ENCODE measurements at regions not wholly inside any gene's neighbourhood (a gene's known extent, or its start where the extent isn't known, plus 50 kb on each side); places are given as distances from the start of the nearest gene placed in this dataset.
"Not testable (repeated sequence)": the region's sequence is repeated elsewhere in the genome, so short reads cannot be mapped to it uniquely, and the experiment has no call there.

DNA sequence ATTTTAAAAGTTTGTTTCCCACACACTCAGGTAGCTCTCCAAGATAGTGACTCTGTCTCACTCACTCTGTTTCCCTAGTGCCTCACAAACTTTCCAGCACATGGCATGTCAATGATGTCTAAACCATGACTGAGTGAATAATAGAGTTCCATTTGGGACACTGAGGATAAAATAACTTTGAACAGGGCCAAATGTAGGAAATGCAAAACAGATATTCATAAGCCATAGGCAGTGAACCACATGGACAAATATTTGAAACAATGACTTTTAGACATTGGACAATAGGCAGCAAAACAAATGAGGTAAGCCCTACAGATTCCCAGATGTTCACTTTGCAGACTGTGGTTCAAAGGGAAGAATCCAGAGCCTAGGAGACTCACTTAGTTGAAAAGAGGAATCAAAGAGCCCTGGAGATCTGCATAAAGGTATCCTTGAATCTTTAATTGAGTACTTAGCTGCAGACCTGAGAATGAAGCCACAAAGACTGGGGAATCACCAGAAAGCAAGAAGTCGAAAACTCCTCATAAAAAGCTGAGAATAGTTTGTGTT lies 173.3 kb downstream of the FAM76B start:
- Histone ChIP-seq H3K27me3 (replicated peaks in 1 of 7) (no peaks in the 10 kb centered on the region), H3K4me1 (no peaks in the 10 kb centered on the region), H3K9me3 (peaks cover 0 to 23% (median 18%) of the 10 kb centered on the region in 8 donors), H3K4me3 (no peak overlapping the region), H3K36me3 (no peaks in the 10 kb centered on the region), H3K27ac (no peak overlapping the region)
- DNase-seq, result no peak
- no peak for TF ChIP-seq POLR2A (IDR thresholded peaks at IDR 0.05)
- no peak for TF ChIP-seq POLR2AphosphoS5 (IDR thresholded peaks at IDR 0.05)
- TF ChIP-seq, protein P1, sequence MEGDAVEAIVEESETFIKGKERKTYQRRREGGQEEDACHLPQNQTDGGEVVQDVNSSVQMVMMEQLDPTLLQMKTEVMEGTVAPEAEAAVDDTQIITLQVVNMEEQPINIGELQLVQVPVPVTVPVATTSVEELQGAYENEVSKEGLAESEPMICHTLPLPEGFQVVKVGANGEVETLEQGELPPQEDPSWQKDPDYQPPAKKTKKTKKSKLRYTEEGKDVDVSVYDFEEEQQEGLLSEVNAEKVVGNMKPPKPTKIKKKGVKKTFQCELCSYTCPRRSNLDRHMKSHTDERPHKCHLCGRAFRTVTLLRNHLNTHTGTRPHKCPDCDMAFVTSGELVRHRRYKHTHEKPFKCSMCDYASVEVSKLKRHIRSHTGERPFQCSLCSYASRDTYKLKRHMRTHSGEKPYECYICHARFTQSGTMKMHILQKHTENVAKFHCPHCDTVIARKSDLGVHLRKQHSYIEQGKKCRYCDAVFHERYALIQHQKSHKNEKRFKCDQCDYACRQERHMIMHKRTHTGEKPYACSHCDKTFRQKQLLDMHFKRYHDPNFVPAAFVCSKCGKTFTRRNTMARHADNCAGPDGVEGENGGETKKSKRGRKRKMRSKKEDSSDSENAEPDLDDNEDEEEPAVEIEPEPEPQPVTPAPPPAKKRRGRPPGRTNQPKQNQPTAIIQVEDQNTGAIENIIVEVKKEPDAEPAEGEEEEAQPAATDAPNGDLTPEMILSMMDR (IDR thresholded peaks at IDR 0.05 in 8 of 11, conservative IDR thresholded peaks at IDR 0.05 in 3 of 11), result no peak
- WGBS, 5 donors, result 77 to 85% (median 79%) methylated on average over 1 of the region's 1 CpG
- intact Hi-C loops (cut with DNase I; ENCODE audit: low total_unique reads), result no loop called here

DNA sequence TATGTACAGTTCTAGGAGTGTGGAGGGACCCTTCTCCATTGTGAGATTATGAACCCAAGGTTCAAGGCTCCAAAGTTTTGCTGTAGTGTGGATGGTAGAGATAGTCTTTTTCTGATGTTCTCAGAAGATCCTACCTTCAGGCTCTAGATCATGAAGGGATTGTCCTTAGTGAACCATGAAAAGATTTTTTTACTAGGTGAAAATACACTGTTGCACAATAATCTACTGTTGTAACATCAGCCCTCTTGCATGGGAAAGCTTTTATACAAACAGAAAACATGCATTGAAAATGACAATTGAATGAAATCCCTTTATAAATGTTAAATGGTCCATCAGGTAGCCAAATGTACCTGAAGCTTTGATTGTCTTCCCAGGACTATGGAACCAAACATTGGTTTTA lies 177.8 kb downstream of the FAM76B start:
- H3K36me3 ChIP-seq, result no peaks in the 10 kb centered on the region
- no peak overlapping the region for H3K27ac ChIP-seq
- no peaks in the 10 kb centered on the region for H3K9me3 ChIP-seq
- intact Hi-C loops (cut with DNase I; ENCODE audit: low total_unique reads), result no loop called here
- H3K4me3 ChIP-seq, result no peak overlapping the region
- no peak for DNase-seq
- H3K27me3 ChIP-seq (replicated peaks in 1 of 7), result no peaks in the 10 kb centered on the region
- TF ChIP-seq, protein P1 (IDR thresholded peaks at IDR 0.05 in 8 of 11, conservative IDR thresholded peaks at IDR 0.05 in 3 of 11), result no peak
- TF ChIP-seq POLR2AphosphoS5 (IDR thresholded peaks at IDR 0.05), result no peak
- TF ChIP-seq POLR2A (IDR thresholded peaks at IDR 0.05), result no peak
- no peaks in the 10 kb centered on the region for H3K4me1 ChIP-seq

DNA sequence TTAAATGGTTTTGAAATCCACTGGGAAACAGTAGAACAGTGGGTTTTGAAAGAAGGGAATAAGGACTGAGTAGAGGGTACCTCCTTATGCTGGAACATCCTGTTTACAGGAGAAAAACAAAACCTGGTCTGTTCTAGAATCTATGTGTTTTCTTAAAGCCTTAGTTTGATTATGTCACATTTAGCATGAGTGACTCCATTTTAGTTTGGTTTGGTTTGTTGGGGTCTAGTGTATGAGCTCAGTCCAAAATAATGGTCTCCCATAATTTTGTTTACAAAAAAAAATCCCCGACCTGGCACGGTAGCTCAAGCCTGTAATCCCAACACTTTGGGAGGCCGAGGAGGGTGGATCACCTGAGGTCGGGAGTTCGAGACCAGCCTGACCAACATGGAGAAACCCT lies 179.4 kb downstream of the FAM76B start:
- intact Hi-C loops (cut with DNase I; ENCODE audit: low total_unique reads); H3K4me3 ChIP-seq; H3K36me3 ChIP-seq; DNase-seq; H3K4me1 ChIP-seq; H3K9me3 ChIP-seq; H3K27ac ChIP-seq; H3K27me3 ChIP-seq (replicated peaks in 1 of 7): not testable (repeated sequence)
- 94 to 98% (median 95%) methylated on average over 5 of the region's 5 CpGs for WGBS, 5 donors

DNA sequence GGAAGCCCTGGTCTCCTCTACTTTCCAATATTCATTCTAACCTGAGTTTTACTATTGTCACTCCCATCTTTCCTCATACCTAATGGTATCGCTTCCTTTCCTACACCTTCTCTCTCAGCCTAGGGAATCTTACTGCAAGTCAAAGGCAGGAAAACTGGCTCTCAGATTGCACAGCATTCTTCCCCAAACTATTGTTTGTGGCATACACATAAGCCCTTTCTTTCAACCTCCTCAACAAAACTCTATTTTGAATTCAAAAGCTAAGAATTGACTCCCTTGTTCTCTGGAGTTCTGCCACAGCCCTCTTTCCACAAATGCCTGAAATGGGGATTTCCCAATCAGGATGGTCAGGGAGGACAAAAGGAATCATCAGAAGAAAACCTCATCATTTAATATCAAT lies 181.5 kb downstream of the FAM76B start:
- peaks cover 0 to 7% (median 0%) of the 10 kb centered on the region in 6 donors for H3K4me1 ChIP-seq
- no peaks in the 10 kb centered on the region for H3K36me3 ChIP-seq
- no peak overlapping the region for H3K27ac ChIP-seq
- no peak for DNase-seq
- WGBS, 5 donors, result 94 to 99% (median 96%) methylated on average over 1 of the region's 1 CpG
- no peaks in the 10 kb centered on the region for H3K27me3 ChIP-seq (replicated peaks in 1 of 7)
- intact Hi-C loops (cut with DNase I; ENCODE audit: low total_unique reads), result no loop called here
- no peaks in the 10 kb centered on the region for H3K9me3 ChIP-seq
- no peak for TF ChIP-seq POLR2A (IDR thresholded peaks at IDR 0.05)
- no peak for TF ChIP-seq POLR2AphosphoS5 (IDR thresholded peaks at IDR 0.05)
- TF ChIP-seq, protein P1 (IDR thresholded peaks at IDR 0.05 in 8 of 11, conservative IDR thresholded peaks at IDR 0.05 in 3 of 11), result no peak
- no peak overlapping the region for H3K4me3 ChIP-seq

GRCh38 chr11:95606824-95607223 lies 182.8 kb downstream of the FAM76B start:
- DNase-seq, result no peak
- Histone ChIP-seq H3K36me3 (no peaks in the 10 kb centered on the region), H3K4me3 (no peak overlapping the region), H3K27ac (no peak overlapping the region), H3K27me3 (replicated peaks in 1 of 7) (no peaks in the 10 kb centered on the region), H3K4me1 (peaks cover 0 to 7% (median 0%) of the 10 kb centered on the region in 6 donors), H3K9me3 (no peaks in the 10 kb centered on the region)
- TF ChIP-seq, protein P1 (IDR thresholded peaks at IDR 0.05 in 8 of 11, conservative IDR thresholded peaks at IDR 0.05 in 3 of 11), result no peak
- TF ChIP-seq POLR2A (IDR thresholded peaks at IDR 0.05), result no peak
- no peak for TF ChIP-seq POLR2AphosphoS5 (IDR thresholded peaks at IDR 0.05)
- intact Hi-C loops (cut with DNase I; ENCODE audit: low total_unique reads), result no loop called here
- 90 to 96% (median 94%) methylated on average over 3 of the region's 3 CpGs for WGBS, 5 donors

Data from spleen (tissue), 11 donors.